Stomach (tissue), 8 donors: ENCODE measurements at regions not wholly inside any gene's neighbourhood (a gene's known extent, or its start where the extent isn't known, plus 50 kb on each side); places are given as distances from the start of the nearest gene placed in this dataset.

Experiments used
- DNase-seq, 2 donors: peaks; one replicate each; pipeline versions ENCODE4 v3.0.0 to v3.0.0-alpha.2; 2013 to 2019
- H3K27ac ChIP-seq, 5 donors: fragments of 200-600 bp in 4 of 5; sonication (generic) in 4 of 5; one replicate each; pipeline ENCODE4 v1.5.1; 2013 to 2019; ENCODE audit warnings: mild to moderate bottlenecking in 1 of 5, moderate library complexity in 1 of 5
- H3K27me3 ChIP-seq, 3 donors: fragments of 200-600 bp; sonication (generic); one replicate each; pipeline ENCODE4 v1.5.1; 2017 to 2019; ENCODE audit warnings: mixed run types in 1 of 3
- H3K36me3 ChIP-seq, 4 donors: fragments of 200-600 bp; sonication (generic); 1 replicate in 3 of 4; 2 replicates in 1 of 4; pipeline ENCODE4 v1.5.1; 2016 to 2019
- H3K4me1 ChIP-seq, 4 donors: fragments of 200-600 bp; sonication (generic); one replicate each; pipeline ENCODE4 v1.5.1; 2016 to 2019
- H3K4me3 ChIP-seq, 4 donors: fragments of 200-600 bp; sonication (generic) in 3 of 4; one replicate each; pipeline ENCODE4 v1.5.1; 2016 to 2019; ENCODE audit warnings: mild to moderate bottlenecking in 1 of 4
- H3K9me3 ChIP-seq, 4 donors: fragments of 200-600 bp; sonication (generic); one replicate each; pipeline ENCODE4 v1.5.1; 2016 to 2019
- EP300 ChIP-seq: sonication (generic); formaldehyde crosslinking; IDR thresholded peaks from one replicate; pipeline ENCODE4 v1.6.1; 2017; ENCODE audit warnings: antibody characterized with exemption
- POLR2A ChIP-seq, 4 donors: fragments of 450-650 bp; IDR thresholded peaks; one replicate each; pipeline ENCODE4 v1.6.1; 2016; ENCODE audit warnings: antibody characterized with exemption in 4 of 4, control low read depth in 2 of 4, mild to moderate bottlenecking in 1 of 4, moderate library complexity in 1 of 4
- POLR2AphosphoS5 ChIP-seq, 3 donors: sonication (generic); formaldehyde crosslinking; IDR thresholded peaks; one replicate each; pipeline ENCODE4 v1.6.1; 2016; ENCODE audit warnings: antibody characterized with exemption in 3 of 3
- WGBS, 5 donors: extraction: QIAGEN DNeasy Blood & Tissue Kit in 3 of 5; methylation state at CpG; one replicate each; pipeline versions ENCODE4 v1.1.5 to v1.1.7; 2013 to 2018; 5-methylcytosine and 5-hydroxymethylcytosine counted together
- intact Hi-C: fragments of 100-400 bp; cut with DNase I; formaldehyde crosslinking; loops from one replicate; pipeline ENCODE4 v1.15.1; 2023; ENCODE audit warnings: low total_unique reads
- TF ChIP-seq, protein P1 (sequence below), 7 experiments: fragments of 450-650 bp in 4 of 7; fragments of 200-600 bp in 3 of 7; sonication (generic) in 3 of 7; IDR thresholded peaks; one replicate each; pipeline ENCODE4 v1.5.1; 2016 to 2019; ENCODE audit warnings: antibody characterized with exemption in 7 of 7, control low read depth in 2 of 7, mild to moderate bottlenecking in 1 of 7
- donor health status: healthy with polysubstance abuse.
- donor health status: Bipolar disorder and iron deficiency.
- donor health status: healthy.

DNA sequence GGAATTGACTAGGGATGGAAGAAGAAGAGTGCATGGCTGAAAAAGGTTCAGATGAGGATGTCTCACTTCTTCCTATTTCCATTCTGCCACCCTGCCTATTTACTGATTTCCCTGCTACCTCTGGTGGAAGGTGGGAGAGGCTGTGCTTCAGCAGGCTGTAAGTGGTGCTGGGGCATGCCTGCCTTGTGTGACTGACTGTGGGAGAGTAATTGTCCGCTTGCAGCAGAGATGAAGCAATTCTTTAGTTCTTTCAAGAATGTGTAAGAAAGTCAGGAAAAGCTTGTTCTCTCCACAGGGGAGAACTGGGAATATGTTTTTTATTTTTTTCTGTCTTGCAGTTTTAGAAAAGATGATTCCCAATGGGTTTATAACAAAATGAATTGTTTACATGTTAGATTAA, 72.5 kb upstream of the NYAP2 start:
- Histone ChIP-seq H3K4me3 (no peak overlapping the region), H3K27me3 (no peaks in the 10 kb centered on the region), H3K9me3 (no peaks in the 10 kb centered on the region), H3K27ac (no peak overlapping the region), H3K36me3 (no peaks in the 10 kb centered on the region), H3K4me1 (no peaks in the 10 kb centered on the region)
- TF ChIP-seq EP300 (no peak), POLR2AphosphoS5 (IDR thresholded peaks at IDR 0.05) (no peak), POLR2A (IDR thresholded peaks at IDR 0.05) (no peak)
- TF ChIP-seq, protein P1, sequence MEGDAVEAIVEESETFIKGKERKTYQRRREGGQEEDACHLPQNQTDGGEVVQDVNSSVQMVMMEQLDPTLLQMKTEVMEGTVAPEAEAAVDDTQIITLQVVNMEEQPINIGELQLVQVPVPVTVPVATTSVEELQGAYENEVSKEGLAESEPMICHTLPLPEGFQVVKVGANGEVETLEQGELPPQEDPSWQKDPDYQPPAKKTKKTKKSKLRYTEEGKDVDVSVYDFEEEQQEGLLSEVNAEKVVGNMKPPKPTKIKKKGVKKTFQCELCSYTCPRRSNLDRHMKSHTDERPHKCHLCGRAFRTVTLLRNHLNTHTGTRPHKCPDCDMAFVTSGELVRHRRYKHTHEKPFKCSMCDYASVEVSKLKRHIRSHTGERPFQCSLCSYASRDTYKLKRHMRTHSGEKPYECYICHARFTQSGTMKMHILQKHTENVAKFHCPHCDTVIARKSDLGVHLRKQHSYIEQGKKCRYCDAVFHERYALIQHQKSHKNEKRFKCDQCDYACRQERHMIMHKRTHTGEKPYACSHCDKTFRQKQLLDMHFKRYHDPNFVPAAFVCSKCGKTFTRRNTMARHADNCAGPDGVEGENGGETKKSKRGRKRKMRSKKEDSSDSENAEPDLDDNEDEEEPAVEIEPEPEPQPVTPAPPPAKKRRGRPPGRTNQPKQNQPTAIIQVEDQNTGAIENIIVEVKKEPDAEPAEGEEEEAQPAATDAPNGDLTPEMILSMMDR (IDR thresholded peaks at IDR 0.05): no peak
- DNase-seq: no peak
- intact Hi-C loops: no loop called here
- WGBS, 5 donors: 30 to 78% (median 64%) methylated on average over 1 of the region's 1 CpG

DNA sequence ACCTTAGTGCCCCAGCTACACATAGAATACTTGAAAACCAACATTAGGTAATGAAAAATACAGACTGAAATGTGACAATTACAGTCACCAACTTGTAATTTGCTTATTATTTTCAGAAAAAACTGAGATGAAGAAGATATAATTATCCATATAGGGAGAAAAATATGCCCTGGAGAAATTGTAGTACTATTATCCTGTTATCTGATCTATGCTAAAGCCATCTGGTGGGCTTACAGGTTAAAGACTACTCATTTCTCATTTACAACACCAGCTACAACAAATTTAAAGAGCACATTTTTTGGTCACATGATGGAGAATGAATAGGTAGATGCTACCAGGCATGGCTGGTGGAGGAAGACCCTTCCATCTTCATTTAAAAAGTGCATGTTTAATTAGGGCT, 79.6 kb upstream of the NYAP2 start:
- TF ChIP-seq, protein P1 (IDR thresholded peaks at IDR 0.05): no peak
- Histone ChIP-seq H3K9me3 (peaks cover 0 to 24% (median 15%) of the 10 kb centered on the region in 4 donors), H3K36me3 (no peaks in the 10 kb centered on the region), H3K27ac (no peak overlapping the region), H3K4me3 (no peak overlapping the region), H3K27me3 (no peaks in the 10 kb centered on the region), H3K4me1 (no peaks in the 10 kb centered on the region)
- no peak for DNase-seq
- intact Hi-C loops: no loop called here

DNA sequence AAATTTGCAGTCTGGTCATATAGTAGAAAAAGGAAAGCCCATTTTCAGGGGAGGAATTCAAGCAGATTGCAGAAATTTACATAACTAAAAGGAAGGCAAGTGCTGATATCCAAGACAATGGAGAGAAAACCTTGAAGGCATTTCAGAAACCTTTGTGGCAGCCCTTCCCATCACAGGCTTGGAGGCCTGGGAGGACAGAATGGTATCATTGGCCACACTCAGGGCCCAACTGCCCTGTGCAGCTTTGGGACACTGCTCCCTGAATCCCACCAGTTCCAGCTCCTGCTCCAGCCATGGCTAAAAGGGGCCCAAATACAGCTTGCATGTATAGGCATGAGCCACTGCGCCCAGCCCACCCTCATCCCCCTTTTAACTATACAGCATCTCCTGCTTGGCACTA, 81.1 kb upstream of the NYAP2 start:
- H3K27ac ChIP-seq: no peak overlapping the region

DNA sequence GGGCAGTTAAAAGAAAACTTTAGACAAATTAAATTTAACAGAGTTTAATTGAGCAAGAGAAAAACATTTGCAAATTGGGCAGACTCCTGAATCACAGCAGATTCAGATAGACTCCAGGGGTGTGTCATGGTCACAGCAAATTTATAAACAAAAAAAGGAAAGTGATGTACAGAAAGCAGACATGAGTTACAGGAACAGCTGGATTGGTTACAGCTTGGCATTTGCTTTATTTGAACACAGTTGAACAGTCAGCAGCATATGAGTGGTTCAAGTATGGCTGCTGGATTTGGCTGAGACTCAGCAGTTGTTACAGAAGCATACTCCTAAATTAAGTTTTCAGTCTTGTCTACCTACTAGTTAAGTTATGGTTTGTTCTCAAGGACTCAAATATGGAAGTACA, 82.3 kb upstream of the NYAP2 start:
- TF ChIP-seq, protein P1 (IDR thresholded peaks at IDR 0.05): no peak
- TF ChIP-seq POLR2AphosphoS5 (IDR thresholded peaks at IDR 0.05): no peak
- TF ChIP-seq POLR2A (IDR thresholded peaks at IDR 0.05): no peak
- TF ChIP-seq EP300: no peak
- no peaks in the 10 kb centered on the region for H3K27me3 ChIP-seq
- H3K27ac ChIP-seq: no peak overlapping the region
- H3K36me3 ChIP-seq: no peaks in the 10 kb centered on the region
- intact Hi-C loops: no loop called here
- no peaks in the 10 kb centered on the region for H3K4me1 ChIP-seq
- H3K9me3 ChIP-seq: peaks cover 0 to 24% (median 15%) of the 10 kb centered on the region in 4 donors
- DNase-seq: no peak
- H3K4me3 ChIP-seq: no peak overlapping the region

More for the DNA sequence above, 81.1 kb upstream of the NYAP2 start:
- Histone ChIP-seq H3K9me3 (peaks cover 0 to 24% (median 15%) of the 10 kb centered on the region in 4 donors), H3K27me3 (no peaks in the 10 kb centered on the region), H3K4me1 (no peaks in the 10 kb centered on the region), H3K4me3 (no peak overlapping the region), H3K36me3 (no peaks in the 10 kb centered on the region)
- WGBS, 5 donors: 91 to 100% (median 94%) methylated on average over 1 of the region's 1 CpG
- intact Hi-C loops: no loop called here
- DNase-seq: no peak
- TF ChIP-seq, protein P1 (IDR thresholded peaks at IDR 0.05): no peak
- no peak for TF ChIP-seq POLR2A (IDR thresholded peaks at IDR 0.05)

DNA sequence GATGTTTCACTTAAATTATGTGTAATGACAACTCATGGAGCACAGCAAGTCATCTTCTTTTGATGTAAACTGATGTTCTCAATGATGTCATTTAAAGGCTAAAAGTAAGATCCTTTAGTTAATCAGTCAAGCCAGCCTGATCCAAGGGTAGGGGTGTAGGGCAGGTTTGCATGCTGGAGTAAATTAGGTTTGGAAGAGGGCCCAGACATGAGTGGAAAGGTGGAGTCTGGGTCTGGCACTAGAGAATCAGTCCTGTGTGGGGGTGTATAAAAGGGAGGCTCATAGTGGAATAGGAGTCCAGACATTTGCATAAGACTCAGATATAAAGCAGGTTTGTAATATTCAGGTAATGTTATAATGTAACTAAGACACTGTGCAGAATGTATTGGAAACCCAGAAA, 88.8 kb upstream of the NYAP2 start:
- Histone ChIP-seq H3K27me3 (no peaks in the 10 kb centered on the region), H3K36me3 (no peaks in the 10 kb centered on the region), H3K27ac (no peak overlapping the region), H3K4me3 (no peak overlapping the region), H3K9me3 (peaks cover 0 to 3% (median 0%) of the 10 kb centered on the region in 4 donors), H3K4me1 (no peaks in the 10 kb centered on the region)
- intact Hi-C loops: no loop called here
- TF ChIP-seq EP300: no peak
- TF ChIP-seq POLR2A (IDR thresholded peaks at IDR 0.05): no peak
- TF ChIP-seq POLR2AphosphoS5 (IDR thresholded peaks at IDR 0.05): no peak
- TF ChIP-seq, protein P1 (IDR thresholded peaks at IDR 0.05): no peak
- no peak for DNase-seq
